GM23338 (cell line): ENCODE measurements at regions not wholly inside any gene's neighbourhood (a gene's known extent, or its start where the extent isn't known, plus 50 kb on each side); places are given as distances from the start of the nearest gene placed in this dataset.

Experiments used
- ATAC-seq: fragments of 200-7000 bp; cut with Tn5 transposase; 3 replicates; pipeline ENCODE4 v1.9.1; 2020
- DNase-seq: peaks from one replicate; pipeline ENCODE4 v3.0.0-alpha.2; 2015; ENCODE audit warnings: low spot score
- H2AFZ ChIP-seq: fragments of 200-600 bp; sonication (generic); 2 replicates; pipeline ENCODE4 v1.8.0; 2016; ENCODE audit warnings: antibody characterized with exemption, mild to moderate bottlenecking, moderate library complexity
- H3F3A ChIP-seq: fragments of 200-600 bp; sonication (generic); replicated peaks from 2 replicates; pipeline ENCODE4 v1.8.0; 2017; ENCODE audit warnings: antibody characterized with exemption, mixed run types, low read depth
- H3K27ac ChIP-seq: fragments of 200-600 bp; sonication (generic); 2 replicates; pipeline ENCODE4 v1.6.1; 2016; ENCODE audit warnings: low read depth
- H3K27me3 ChIP-seq: fragments of 200-600 bp; sonication (generic); 2 replicates; pipeline ENCODE4 v1.8.0; 2016; ENCODE audit warnings: mild to moderate bottlenecking, mixed run types, moderate library complexity; ENCODE audit not compliant: insufficient read depth
- H3K36me3 ChIP-seq: fragments of 200-600 bp; sonication (generic); 2 replicates; pipeline ENCODE4 v1.8.0; 2016; ENCODE audit warnings: mild to moderate bottlenecking; ENCODE audit not compliant: insufficient read depth
- H3K4me1 ChIP-seq: fragments of 200-600 bp; sonication (generic); 2 replicates; pipeline ENCODE4 v1.8.0; 2016; ENCODE audit warnings: mild to moderate bottlenecking, moderate library complexity; ENCODE audit not compliant: insufficient read depth
- H3K4me2 ChIP-seq: fragments of 200-600 bp; sonication (generic); 2 replicates; pipeline ENCODE4 v1.7.1; 2017; ENCODE audit warnings: mixed run types
- H3K4me3 ChIP-seq: fragments of 200-600 bp; sonication (generic); 2 replicates; pipeline ENCODE4 v1.6.1; 2016; ENCODE audit warnings: mixed run types
- H3K79me2 ChIP-seq: fragments of 200-600 bp; sonication (generic); replicated peaks from 2 replicates; pipeline ENCODE4 v1.8.0; 2017; ENCODE audit warnings: mild to moderate bottlenecking; ENCODE audit not compliant: insufficient read depth
- H3K9me2 ChIP-seq: fragments of 200-600 bp; sonication (generic); 2 replicates; pipeline ENCODE4 v1.8.0; 2017; ENCODE audit not compliant: insufficient read depth
- H4K20me1 ChIP-seq: fragments of 200-600 bp; sonication (generic); replicated peaks from 2 replicates; pipeline ENCODE4 v1.8.0; 2017; ENCODE audit warnings: mild to moderate bottlenecking; ENCODE audit not compliant: insufficient read depth
- H3K27ac Mint-ChIP-seq: 2 replicates; pipeline ENCODE4 v1.8.0; 2020; ENCODE audit warnings: inconsistent platforms, mild to moderate bottlenecking, moderate library complexity, mixed read lengths
- H3K27me3 Mint-ChIP-seq: 3 replicates; pipeline ENCODE4 v1.8.0; 2022; ENCODE audit warnings: low read depth, mild to moderate bottlenecking, moderate library complexity, mixed read lengths, inconsistent platforms; ENCODE audit not compliant: insufficient read depth, poor library complexity
- H3K36me3 Mint-ChIP-seq: 3 replicates; pipeline ENCODE4 v1.8.0; 2021; ENCODE audit warnings: low read depth, mild to moderate bottlenecking, inconsistent platforms, moderate library complexity, mixed read lengths
- H3K4me1 Mint-ChIP-seq: 3 replicates; pipeline ENCODE4 v1.8.0; 2020; ENCODE audit warnings: mild to moderate bottlenecking, inconsistent platforms, mixed read lengths
- H3K4me3 Mint-ChIP-seq: 3 replicates; pipeline ENCODE4 v1.8.0; 2021; ENCODE audit warnings: moderate library complexity, mild to moderate bottlenecking, inconsistent platforms, mixed read lengths
- H3K9me3 Mint-ChIP-seq: 3 replicates; pipeline ENCODE4 v1.8.0; 2020; ENCODE audit warnings: moderate library complexity, mild to moderate bottlenecking, inconsistent platforms, mixed read lengths
- CREB1 ChIP-seq: fragments of 250-450 bp; sonication (Bioruptor Pico); IDR thresholded peaks from 2 replicates; pipeline ENCODE4 v1.5.0; 2020; ENCODE audit warnings: low read depth, mild to moderate bottlenecking, moderate library complexity
- CTCF ChIP-seq, 2 experiments: fragments of 200-600 bp in 1 of 2; sonication (generic) in 1 of 2; conservative IDR thresholded peaks; 2 replicates each; pipeline versions ENCODE4 v1.5.1 to v1.6.1; 2016 to 2017; ENCODE audit warnings: antibody characterized with exemption in 2 of 2, low read depth in 2 of 2, mild to moderate bottlenecking in 2 of 2, moderate library complexity in 1 of 2
- EZH2 ChIP-seq: fragments of 200-600 bp; sonication (generic); IDR thresholded peaks from one replicate; pipeline ENCODE4 v1.8.0; 2017; ENCODE audit warnings: antibody characterized with exemption, mild to moderate bottlenecking, low read depth; ENCODE audit not compliant: unreplicated experiment
- EZH2phosphoT487 ChIP-seq: fragments of 200-600 bp; sonication (generic); IDR thresholded peaks from one replicate; pipeline ENCODE4 v1.8.1; 2018; ENCODE audit warnings: antibody characterized with exemption; ENCODE audit not compliant: unreplicated experiment
- JUNB ChIP-seq: IDR thresholded peaks from one replicate; pipeline ENCODE4 v1.6.1; 2016; ENCODE audit warnings: antibody characterized with exemption; ENCODE audit not compliant: unreplicated experiment
- NANOG ChIP-seq: IDR thresholded peaks from 2 replicates; pipeline ENCODE4 v1.6.1; 2016; ENCODE audit warnings: antibody characterized with exemption, borderline replicate concordance
- POLR2AphosphoS5 ChIP-seq: IDR thresholded peaks from 2 replicates; pipeline ENCODE4 v1.6.1; 2016; ENCODE audit warnings: antibody characterized with exemption, low read depth
- STAT1 ChIP-seq: IDR thresholded peaks from one replicate; pipeline ENCODE4 v1.6.1; 2016; ENCODE audit warnings: antibody characterized with exemption; ENCODE audit not compliant: unreplicated experiment
- ZNF114 ChIP-seq: fragments of 250-450 bp; sonication (Bioruptor Pico); IDR thresholded peaks from 2 replicates; pipeline ENCODE4 v1.5.0; 2020; ENCODE audit warnings: mild to moderate bottlenecking, moderate library complexity
- ZNF331 ChIP-seq: fragments of 250-450 bp; sonication (Bioruptor Pico); IDR thresholded peaks from 2 replicates; pipeline ENCODE4 v1.5.0; 2020; ENCODE audit warnings: low read depth, mild to moderate bottlenecking, moderate library complexity
- TF ChIP-seq, protein P1 (sequence below): IDR thresholded peaks from one replicate; pipeline ENCODE4 v1.6.1; 2018; ENCODE audit warnings: antibody characterized with exemption; ENCODE audit not compliant: unreplicated experiment
- TF ChIP-seq, protein P2 (sequence below): IDR thresholded peaks from 2 replicates; pipeline ENCODE4 v1.6.1; 2016; ENCODE audit warnings: antibody characterized with exemption

DNA sequence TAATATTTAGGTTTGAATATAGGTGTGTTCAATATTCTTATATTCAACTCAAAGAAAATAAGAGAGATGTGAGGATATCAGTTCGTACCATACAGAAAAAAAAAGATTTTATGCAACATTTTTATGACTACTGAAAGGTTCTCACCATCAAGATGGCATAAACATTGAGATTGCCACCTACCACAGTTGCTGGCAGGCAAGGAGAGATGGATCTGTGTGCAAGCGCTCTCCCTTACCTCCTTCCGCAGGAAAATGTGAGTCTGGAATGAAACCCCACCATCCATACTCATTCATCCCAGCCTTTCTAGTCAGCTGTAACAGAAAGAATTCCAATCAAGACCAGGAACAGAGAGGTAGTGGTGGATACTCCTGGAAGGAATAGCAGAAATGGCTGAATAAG lies 376.9 kb downstream of the PPP3CA start:
- DNase-seq = no peak
- H3F3A ChIP-seq = no peaks in the 10 kb centered on the region
- Mint-ChIP-seq H3K27me3 (peaks cover 6% of the 10 kb centered on the region), H3K4me1 (peaks cover 18% of the 10 kb centered on the region), H3K4me3 (no peak overlapping the region), H3K27ac (no peak overlapping the region), H3K36me3 (no peaks in the 10 kb centered on the region), H3K9me3 (no peaks in the 10 kb centered on the region)
- no peak for TF ChIP-seq ZNF114
- TF ChIP-seq NANOG = no peak
- TF ChIP-seq CREB1 (CRISPR knock-in tag) = no peak
- TF ChIP-seq STAT1 = no peak
- ATAC-seq = no peak
- peaks cover 16% of the 10 kb centered on the region for H3K4me1 ChIP-seq
- H3K79me2 ChIP-seq = no peaks in the 10 kb centered on the region
- no peaks in the 10 kb centered on the region for H3K9me2 ChIP-seq
- no peaks in the 10 kb centered on the region for H3K27me3 ChIP-seq
- no peak overlapping the region for H3K27ac ChIP-seq
- H4K20me1 ChIP-seq = no peaks in the 10 kb centered on the region
- H2AFZ ChIP-seq = no peak overlapping the region
- H3K36me3 ChIP-seq = no peaks in the 10 kb centered on the region
- H3K4me3 ChIP-seq = no peak overlapping the region
- H3K4me2 ChIP-seq = no peak overlapping the region

DNA sequence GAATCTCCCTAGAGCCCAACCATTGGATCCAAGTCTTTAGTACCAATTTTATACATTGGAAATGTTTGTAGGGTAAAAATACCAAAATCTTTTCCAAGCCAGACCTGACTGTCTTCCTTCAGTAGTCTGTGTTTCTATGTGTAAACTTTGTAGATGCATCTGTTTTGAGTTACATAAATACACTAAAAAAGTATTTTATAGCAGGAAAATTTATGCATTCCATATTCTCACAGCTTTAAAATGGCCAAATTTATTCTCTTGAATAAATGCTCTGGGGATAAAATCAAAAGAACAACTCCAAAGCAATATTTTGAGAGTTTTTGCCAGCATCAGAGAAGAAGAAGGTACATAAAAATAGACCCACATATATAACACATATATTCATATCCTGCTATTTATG lies 377.4 kb downstream of the PPP3CA start:
- TF ChIP-seq JUNB (no peak), NANOG (no peak), CTCF (conservative IDR thresholded peaks at IDR 0.05; ENCODE audit: low read depth in 2 of 2) (no peak), EZH2 (no peak), ZNF114 (no peak), EZH2phosphoT487 (no peak), POLR2AphosphoS5 (no peak), CREB1 (CRISPR knock-in tag) (no peak), STAT1 (no peak), ZNF331 (CRISPR knock-in tag) (no peak)
- TF ChIP-seq, protein P1, sequence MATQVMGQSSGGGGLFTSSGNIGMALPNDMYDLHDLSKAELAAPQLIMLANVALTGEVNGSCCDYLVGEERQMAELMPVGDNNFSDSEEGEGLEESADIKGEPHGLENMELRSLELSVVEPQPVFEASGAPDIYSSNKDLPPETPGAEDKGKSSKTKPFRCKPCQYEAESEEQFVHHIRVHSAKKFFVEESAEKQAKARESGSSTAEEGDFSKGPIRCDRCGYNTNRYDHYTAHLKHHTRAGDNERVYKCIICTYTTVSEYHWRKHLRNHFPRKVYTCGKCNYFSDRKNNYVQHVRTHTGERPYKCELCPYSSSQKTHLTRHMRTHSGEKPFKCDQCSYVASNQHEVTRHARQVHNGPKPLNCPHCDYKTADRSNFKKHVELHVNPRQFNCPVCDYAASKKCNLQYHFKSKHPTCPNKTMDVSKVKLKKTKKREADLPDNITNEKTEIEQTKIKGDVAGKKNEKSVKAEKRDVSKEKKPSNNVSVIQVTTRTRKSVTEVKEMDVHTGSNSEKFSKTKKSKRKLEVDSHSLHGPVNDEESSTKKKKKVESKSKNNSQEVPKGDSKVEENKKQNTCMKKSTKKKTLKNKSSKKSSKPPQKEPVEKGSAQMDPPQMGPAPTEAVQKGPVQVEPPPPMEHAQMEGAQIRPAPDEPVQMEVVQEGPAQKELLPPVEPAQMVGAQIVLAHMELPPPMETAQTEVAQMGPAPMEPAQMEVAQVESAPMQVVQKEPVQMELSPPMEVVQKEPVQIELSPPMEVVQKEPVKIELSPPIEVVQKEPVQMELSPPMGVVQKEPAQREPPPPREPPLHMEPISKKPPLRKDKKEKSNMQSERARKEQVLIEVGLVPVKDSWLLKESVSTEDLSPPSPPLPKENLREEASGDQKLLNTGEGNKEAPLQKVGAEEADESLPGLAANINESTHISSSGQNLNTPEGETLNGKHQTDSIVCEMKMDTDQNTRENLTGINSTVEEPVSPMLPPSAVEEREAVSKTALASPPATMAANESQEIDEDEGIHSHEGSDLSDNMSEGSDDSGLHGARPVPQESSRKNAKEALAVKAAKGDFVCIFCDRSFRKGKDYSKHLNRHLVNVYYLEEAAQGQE = no peak
- TF ChIP-seq, protein P2, sequence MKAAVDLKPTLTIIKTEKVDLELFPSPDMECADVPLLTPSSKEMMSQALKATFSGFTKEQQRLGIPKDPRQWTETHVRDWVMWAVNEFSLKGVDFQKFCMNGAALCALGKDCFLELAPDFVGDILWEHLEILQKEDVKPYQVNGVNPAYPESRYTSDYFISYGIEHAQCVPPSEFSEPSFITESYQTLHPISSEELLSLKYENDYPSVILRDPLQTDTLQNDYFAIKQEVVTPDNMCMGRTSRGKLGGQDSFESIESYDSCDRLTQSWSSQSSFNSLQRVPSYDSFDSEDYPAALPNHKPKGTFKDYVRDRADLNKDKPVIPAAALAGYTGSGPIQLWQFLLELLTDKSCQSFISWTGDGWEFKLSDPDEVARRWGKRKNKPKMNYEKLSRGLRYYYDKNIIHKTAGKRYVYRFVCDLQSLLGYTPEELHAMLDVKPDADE = no peak
- Histone ChIP-seq H3K4me1 (peaks cover 11% of the 10 kb centered on the region; the same call in 1 of the 2 replicates), H3K79me2 (no peaks in the 10 kb centered on the region), H2AFZ (no peak overlapping the region), H3F3A (no peaks in the 10 kb centered on the region), H3K4me3 (no peak overlapping the region), H4K20me1 (no peaks in the 10 kb centered on the region), H3K27ac (no peak overlapping the region), H3K9me2 (no peaks in the 10 kb centered on the region), H3K4me2 (no peak overlapping the region), H3K27me3 (no peaks in the 10 kb centered on the region), H3K36me3 (no peaks in the 10 kb centered on the region)
- no peak overlapping the region for H3K4me3 Mint-ChIP-seq
- DNase-seq (no peak), ATAC-seq (no peak)
- H3K27me3 Mint-ChIP-seq = peaks cover 6% of the 10 kb centered on the region
- no peaks in the 10 kb centered on the region for H3K9me3 Mint-ChIP-seq
- no peak overlapping the region for H3K27ac Mint-ChIP-seq
- no peaks in the 10 kb centered on the region for H3K36me3 Mint-ChIP-seq
- peaks cover 14% of the 10 kb centered on the region for H3K4me1 Mint-ChIP-seq
